ENCODE measurements at regions not wholly inside any gene's neighbourhood (a gene's known extent, or its start where the extent isn't known, plus 50 kb on each side); places are given as distances from the start of the nearest gene placed in this dataset.
"Not testable (repeated sequence)": the region's sequence is repeated elsewhere in the genome, so short reads cannot be mapped to it uniquely, and the experiment has no call there.

DNA sequence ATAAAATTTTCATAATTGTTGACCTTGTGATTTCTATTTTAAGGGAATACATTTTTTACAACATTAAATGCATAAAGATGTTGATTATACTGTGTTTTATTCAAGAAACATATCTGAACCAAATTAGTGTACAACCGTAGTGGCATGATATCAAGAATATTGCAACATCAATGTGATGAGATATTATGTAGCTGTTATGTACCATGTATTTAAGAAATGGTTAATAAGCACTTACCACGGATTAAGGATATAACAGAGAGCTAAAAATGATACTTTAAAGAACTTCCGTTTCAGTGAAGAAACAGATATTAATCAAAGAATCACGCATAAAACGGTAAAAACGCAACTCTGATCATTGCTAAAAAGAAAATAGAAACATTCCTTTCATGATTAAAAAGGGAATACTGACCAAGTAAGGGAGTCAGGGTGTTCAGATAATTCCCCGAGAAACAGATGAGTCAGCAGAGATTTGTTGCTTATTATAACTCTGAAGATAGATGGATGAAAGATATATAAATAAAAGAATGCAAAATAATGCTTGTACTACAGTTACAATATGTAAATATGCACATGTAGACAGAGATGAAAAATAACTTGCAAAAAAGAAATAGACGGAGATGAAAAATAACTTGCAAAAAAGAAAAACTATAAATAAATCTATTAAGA lies 281.9 kb upstream of the MAF start:
- no peak for DNase-seq

GRCh38 chr16:79881107-79881506 lies 280.6 kb upstream of the MAF start:
- DNase-seq: not testable (repeated sequence)

GRCh38 chr16:79876332-79876730 lies 275.8 kb upstream of the MAF start:
- DNase-seq: no peak

- no peak for DNase-seq
Observed at GRCh38 chr16:79874391-79874790, 273.9 kb upstream of the MAF start.

- DNase-seq: no peak
Observed at GRCh38 chr16:79873825-79874224, 273.3 kb upstream of the MAF start.

DNA sequence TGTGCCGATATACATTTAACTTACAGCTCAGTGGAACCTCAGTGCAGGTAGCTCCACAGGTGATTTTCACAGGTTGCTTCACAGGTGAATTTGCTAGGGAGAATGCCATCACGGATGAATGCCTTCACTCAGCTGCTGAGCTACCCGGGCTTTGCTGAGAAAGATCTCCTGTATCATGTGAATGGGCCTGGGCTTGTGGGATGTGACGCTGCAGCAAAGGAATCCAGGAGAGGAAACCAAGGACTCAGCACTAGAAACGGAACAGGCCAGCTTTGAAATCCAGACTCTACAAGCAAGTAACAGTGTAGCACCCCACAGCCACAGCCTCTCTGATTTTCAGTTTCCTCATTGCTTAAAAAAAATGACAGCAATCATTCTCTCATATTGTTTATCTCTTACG lies 271.4 kb upstream of the MAF start:
- no peak for DNase-seq

- no peak for DNase-seq
Observed at GRCh38 chr16:79870016-79870886, 269.7 kb upstream of the MAF start.

- no peak for DNase-seq
Observed at GRCh38 chr16:79869304-79870015, 268.9 kb upstream of the MAF start.

- DNase-seq: no peak
Observed at GRCh38 chr16:79868841-79869240, 268.3 kb upstream of the MAF start.

DNA sequence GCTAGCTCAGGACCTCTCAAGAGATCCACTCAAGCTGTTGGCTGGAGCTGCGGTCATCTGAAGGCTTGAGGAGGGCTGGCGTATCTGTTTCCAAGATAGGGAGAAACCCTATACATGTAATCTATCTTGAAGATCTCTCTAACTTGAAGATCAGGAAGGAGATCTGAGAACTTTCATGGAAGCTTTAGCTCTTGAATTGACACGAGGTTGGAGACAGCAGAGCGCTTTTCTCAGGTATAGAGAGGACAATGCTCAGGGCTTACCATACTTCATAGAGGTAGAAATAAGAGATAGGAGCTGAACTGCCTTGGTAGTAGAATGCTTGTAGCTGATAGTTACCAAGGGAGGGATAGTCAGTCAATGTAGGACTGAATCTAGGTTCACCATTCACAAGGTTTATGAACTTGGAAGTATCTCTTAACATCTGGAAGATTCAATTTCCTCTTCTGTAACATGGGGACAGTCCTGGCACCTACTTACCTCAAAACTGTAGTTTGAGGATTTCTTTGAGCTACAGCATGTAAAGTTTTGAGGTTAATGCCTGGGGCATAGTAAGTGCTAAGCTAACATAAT lies 267.0 kb upstream of the MAF start:
- DNase-seq: no peak

- no peak for DNase-seq
Observed at GRCh38 chr16:79865918-79866317, 265.4 kb upstream of the MAF start.

GRCh38 chr16:79864781-79865391 lies 264.3 kb upstream of the MAF start:
- no peak for DNase-seq

- no peak for DNase-seq
Observed at GRCh38 chr16:79864032-79864780, 263.7 kb upstream of the MAF start.

GRCh38 chr16:79863128-79864031 lies 262.8 kb upstream of the MAF start:
- DNase-seq: no peak

- DNase-seq: no peak
Observed at GRCh38 chr16:79862601-79863000, 262.1 kb upstream of the MAF start.

DNA sequence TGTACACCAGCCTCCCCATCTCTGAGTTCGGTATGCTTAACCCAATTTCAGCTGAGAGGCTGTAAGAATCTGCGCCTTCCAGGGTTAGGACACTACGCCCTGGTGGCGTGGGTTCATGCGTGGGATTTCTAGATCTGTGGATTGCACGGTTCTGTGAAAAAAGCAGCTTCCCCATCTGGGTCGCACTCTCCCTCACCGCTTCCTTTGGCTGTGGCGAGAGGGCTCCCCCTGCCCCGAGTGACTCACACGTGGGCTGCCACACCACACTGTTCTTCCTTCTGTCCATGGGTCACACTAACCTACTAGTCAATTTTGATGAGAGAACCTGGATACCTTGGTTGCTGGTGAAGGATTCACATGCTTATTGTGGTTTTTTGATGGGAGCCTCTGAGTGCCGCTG lies 256.0 kb upstream of the MAF start:
- no peak for DNase-seq

- DNase-seq: no peak
Observed at GRCh38 chr16:79850348-79850747, 249.8 kb upstream of the MAF start.

GRCh38 chr16:79849119-79849518 lies 248.6 kb upstream of the MAF start:
- DNase-seq: no peak

DNA sequence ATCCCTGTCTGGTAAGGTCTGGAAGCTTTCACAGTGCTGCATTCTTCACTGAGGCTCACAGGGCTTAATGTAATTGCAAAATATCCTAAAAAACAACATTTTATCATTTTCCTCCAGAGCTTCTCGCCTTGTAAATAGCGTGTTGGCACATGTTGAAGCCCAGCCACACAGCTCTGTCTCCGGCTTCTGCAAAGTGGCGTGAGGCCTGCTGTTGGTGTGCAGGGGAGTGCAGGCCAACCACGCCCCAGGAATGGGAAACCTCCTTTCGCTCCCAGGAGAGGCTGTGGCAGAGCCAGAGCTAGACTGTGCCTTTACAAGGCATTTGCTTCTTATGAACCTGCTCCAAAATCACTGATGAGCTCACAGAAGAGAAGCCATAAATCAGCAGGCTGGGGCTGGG lies 248.2 kb upstream of the MAF start:
- DNase-seq: no peak

DNA sequence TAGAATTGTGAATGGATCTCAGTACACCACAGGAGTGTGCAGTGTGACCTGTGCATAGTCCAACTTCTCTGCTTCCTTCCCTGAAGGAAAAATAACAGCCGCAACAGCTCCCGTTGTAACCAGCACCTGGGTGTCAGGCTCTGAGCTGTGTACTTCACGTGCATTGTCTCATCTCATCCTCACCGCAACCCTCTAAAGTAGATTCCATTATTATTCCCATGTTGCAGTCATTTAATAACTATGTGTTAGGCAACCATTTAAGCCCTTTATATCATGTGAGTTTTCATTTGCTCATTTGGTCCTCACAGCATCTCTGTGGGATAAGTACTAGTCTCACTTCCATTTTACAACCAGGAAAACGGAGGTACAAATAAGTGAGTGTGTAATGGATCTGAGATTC lies 247.0 kb upstream of the MAF start:
- no peak for DNase-seq

DNA sequence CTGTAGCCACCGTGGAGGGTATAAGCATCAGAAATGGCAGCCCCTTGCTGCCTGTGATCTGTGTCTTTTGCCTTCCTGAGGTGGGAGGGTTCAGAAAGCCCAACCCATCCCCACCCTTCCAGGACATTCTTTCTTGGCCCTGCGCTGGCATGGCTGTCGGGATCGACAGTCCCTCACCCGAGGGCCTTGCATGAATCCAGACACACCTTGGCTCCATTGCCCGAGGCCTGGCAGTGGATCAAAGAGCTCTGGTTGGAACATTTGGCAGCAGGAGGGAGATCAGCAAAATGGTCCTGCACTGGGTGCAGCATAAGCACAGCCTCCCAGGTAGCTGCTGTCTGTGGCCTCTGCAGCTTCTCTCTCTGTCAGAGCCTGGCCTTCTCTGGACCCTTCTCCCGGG lies 246.6 kb upstream of the MAF start:
- DNase-seq: no peak

Data from NCI-H2081 treated with DMSO at 0.1 percent for 48 hours (cell line).